HEK293T (cell line): ENCODE measurements at regions not wholly inside any gene's neighbourhood (a gene's known extent, or its start where the extent isn't known, plus 50 kb on each side); places are given as distances from the start of the nearest gene placed in this dataset.

ENCODE experiments used
- FOXA1 ChIP-seq: fragments of 450-650 bp; IDR thresholded peaks from 2 replicates; pipeline ENCODE4 v1.6.1; 2016; ENCODE audit warnings: mild to moderate bottlenecking
- FOXM1 ChIP-seq: fragments of 450-650 bp; IDR thresholded peaks from 2 replicates; pipeline ENCODE4 v1.6.1; 2017; ENCODE audit warnings: mild to moderate bottlenecking, borderline replicate concordance

- no peak for TF ChIP-seq FOXA1
- no peak for TF ChIP-seq FOXM1
These were observed 191.3 kb upstream of the RASA1 start for GRCh38 chr5:87076411-87076810.
